ENCODE measurements at regions not wholly inside any gene's neighbourhood (a gene's known extent, or its start where the extent isn't known, plus 50 kb on each side); places are given as distances from the start of the nearest gene placed in this dataset.

- Histone ChIP-seq H3K9me3 (no peaks in the 10 kb centered on the region), H3K4me3 (no peak overlapping the region), H3K27me3 (no peaks in the 10 kb centered on the region), H3K4me1 (peaks cover 0 to 2% (median 0%) of the 10 kb centered on the region in 4 donors), H3K36me3 (no peaks in the 10 kb centered on the region), H3K27ac (no peak overlapping the region)
- no peak for DNase-seq
- intact Hi-C loops (cut with DNase I; ENCODE audit: low total_unique reads) = no loop called here
- TF ChIP-seq POLR2AphosphoS5 (IDR thresholded peaks at IDR 0.05) (no peak), POLR2A (IDR thresholded peaks at IDR 0.05) (no peak), EP300 (IDR thresholded peaks at IDR 0.05) (no peak)
- TF ChIP-seq, protein P1, sequence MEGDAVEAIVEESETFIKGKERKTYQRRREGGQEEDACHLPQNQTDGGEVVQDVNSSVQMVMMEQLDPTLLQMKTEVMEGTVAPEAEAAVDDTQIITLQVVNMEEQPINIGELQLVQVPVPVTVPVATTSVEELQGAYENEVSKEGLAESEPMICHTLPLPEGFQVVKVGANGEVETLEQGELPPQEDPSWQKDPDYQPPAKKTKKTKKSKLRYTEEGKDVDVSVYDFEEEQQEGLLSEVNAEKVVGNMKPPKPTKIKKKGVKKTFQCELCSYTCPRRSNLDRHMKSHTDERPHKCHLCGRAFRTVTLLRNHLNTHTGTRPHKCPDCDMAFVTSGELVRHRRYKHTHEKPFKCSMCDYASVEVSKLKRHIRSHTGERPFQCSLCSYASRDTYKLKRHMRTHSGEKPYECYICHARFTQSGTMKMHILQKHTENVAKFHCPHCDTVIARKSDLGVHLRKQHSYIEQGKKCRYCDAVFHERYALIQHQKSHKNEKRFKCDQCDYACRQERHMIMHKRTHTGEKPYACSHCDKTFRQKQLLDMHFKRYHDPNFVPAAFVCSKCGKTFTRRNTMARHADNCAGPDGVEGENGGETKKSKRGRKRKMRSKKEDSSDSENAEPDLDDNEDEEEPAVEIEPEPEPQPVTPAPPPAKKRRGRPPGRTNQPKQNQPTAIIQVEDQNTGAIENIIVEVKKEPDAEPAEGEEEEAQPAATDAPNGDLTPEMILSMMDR (IDR thresholded peaks at IDR 0.05) = no peak
- WGBS, 5 donors = 65 to 76% (median 72%) methylated on average over 2 of the region's 2 CpGs
Measured at GRCh38 chr9:108213511-108213910, 642.3 kb downstream of the ACTL7B start.

DNA sequence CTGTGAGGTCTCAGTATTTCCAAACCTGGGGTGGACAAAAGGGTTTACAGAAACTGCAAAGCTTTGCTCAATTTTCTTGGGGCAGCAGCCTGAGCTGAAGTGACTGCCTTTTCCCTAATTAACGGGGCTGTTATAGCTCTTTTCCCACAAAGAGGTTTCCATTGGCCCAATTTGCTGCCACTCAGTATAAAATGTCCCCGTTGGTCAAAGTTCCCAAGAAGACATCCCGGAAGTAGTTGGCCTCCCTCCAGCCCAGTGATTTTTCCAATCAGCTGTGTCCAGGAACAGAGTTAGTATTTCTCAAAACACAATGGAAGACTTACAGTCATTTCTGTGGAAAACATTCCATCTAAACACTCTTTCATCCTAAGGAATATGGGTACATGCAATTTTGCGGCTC, 643.6 kb downstream of the ACTL7B start:
- 75 to 89% (median 77%) methylated on average over 4 of the region's 4 CpGs for WGBS, 5 donors
- Histone ChIP-seq H3K4me1 (peaks cover 0 to 15% (median 3%) of the 10 kb centered on the region in 4 donors), H3K27ac (no peak overlapping the region), H3K27me3 (no peaks in the 10 kb centered on the region), H3K4me3 (no peak overlapping the region), H3K9me3 (no peaks in the 10 kb centered on the region), H3K36me3 (no peaks in the 10 kb centered on the region)
- intact Hi-C loops (cut with DNase I; ENCODE audit: low total_unique reads) = no loop called here
- peak in 1 of 2 donors; percentile 37 for DNase-seq
- TF ChIP-seq, protein P1 (IDR thresholded peaks at IDR 0.05) = no peak
- TF ChIP-seq POLR2A (IDR thresholded peaks at IDR 0.05) (no peak), POLR2AphosphoS5 (IDR thresholded peaks at IDR 0.05) (no peak), EP300 (IDR thresholded peaks at IDR 0.05) (no peak)

DNA sequence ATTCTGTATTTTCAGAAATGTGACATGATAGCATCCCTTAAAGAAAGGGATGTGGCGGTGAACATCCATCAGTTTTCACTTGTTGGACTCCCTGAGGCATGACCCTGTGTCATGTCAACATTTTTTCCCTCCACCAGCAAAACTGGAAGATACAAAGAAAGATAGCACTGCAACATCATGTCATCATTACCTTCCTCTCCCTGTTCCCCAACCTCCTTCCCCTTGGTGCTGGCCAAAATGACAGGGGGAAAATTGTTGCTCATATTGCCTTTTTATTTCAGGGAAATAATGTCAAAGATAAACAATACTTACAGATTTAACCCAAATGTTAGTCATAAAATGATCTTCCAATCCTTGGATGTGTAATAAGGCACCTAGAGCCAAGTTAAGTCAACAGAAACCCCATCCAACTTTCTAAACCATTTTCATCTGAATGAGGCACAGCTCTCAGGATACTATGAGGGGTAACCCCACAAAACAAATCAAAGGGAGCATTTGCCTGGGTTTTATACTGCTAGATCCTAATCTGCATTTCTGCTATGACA, 644.3 kb downstream of the ACTL7B start:
- no peak overlapping the region for H3K27ac ChIP-seq

DNA sequence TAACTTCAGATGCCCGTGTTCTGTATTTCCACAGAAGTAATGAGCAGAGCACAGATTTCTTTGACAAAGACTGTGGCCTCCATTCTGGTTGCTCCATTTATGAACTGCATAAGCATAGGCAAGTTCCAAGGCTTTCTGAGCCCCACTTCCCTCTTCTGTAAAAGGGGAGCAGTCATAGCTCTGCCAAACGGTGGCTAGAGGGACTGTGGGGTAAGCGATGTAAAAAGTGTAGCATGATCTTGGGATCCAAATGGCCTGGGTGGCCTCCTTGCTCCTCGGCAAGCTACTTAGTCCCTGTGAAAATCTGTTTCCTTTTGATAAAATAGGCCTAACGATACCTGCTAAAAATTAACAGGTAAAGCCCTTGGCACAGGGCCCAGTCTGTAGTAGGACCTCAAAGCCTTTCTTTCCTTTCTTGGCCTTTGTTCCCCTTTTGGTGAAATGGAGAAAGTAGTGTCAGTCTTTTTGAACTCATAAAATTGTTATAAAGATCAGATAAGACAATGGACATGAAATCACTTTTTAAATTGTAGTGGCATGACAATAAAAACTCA, 646.6 kb downstream of the ACTL7B start:
- intact Hi-C loops (cut with DNase I; ENCODE audit: low total_unique reads) = no loop called here
- Histone ChIP-seq H3K4me1 (peaks cover 0 to 17% (median 3%) of the 10 kb centered on the region in 4 donors), H3K36me3 (no peaks in the 10 kb centered on the region), H3K27ac (no peak overlapping the region), H3K4me3 (no peak overlapping the region), H3K27me3 (no peaks in the 10 kb centered on the region), H3K9me3 (no peaks in the 10 kb centered on the region)
- peak; percentile 34 to 60 for DNase-seq
- WGBS, 5 donors = 25 to 56% (median 39%) methylated on average over 5 of the region's 5 CpGs
- TF ChIP-seq EP300 (IDR thresholded peaks at IDR 0.05) (no peak), POLR2AphosphoS5 (IDR thresholded peaks at IDR 0.05) (no peak), POLR2A (IDR thresholded peaks at IDR 0.05) (no peak)
- TF ChIP-seq, protein P1 (IDR thresholded peaks at IDR 0.05) = no peak

More for the DNA sequence above, 644.3 kb downstream of the ACTL7B start:
- Histone ChIP-seq H3K4me3 (no peak overlapping the region), H3K4me1 (peaks cover 0 to 17% (median 3%) of the 10 kb centered on the region in 4 donors), H3K27me3 (no peaks in the 10 kb centered on the region), H3K36me3 (no peaks in the 10 kb centered on the region), H3K9me3 (no peaks in the 10 kb centered on the region)
- WGBS, 5 donors = 75 to 100% (median 94%) methylated on average over 1 of the region's 1 CpG
- intact Hi-C loops (cut with DNase I; ENCODE audit: low total_unique reads) = no loop called here
- TF ChIP-seq EP300 (IDR thresholded peaks at IDR 0.05) (no peak), POLR2AphosphoS5 (IDR thresholded peaks at IDR 0.05) (no peak), POLR2A (IDR thresholded peaks at IDR 0.05) (no peak)
- TF ChIP-seq, protein P1 (IDR thresholded peaks at IDR 0.05) = no peak
- DNase-seq = no peak
